HEK293 (cell line): ENCODE measurements at regions not wholly inside any gene's neighbourhood (a gene's known extent, or its start where the extent isn't known, plus 50 kb on each side); places are given as distances from the start of the nearest gene placed in this dataset.

Source experiments
- CTCF ChIA-PET: fragments of 350-600 bp; formaldehyde crosslinking; extraction: SDS; loops from one replicate; lab custom pipeline; 2021; ENCODE audit warnings: antibody characterized with exemption; lab: Yijun Ruan, JAX
- POLR2A ChIA-PET: fragments of 300-600 bp; formaldehyde crosslinking; extraction: SDS; loops from one replicate; lab custom pipeline; 2020; ENCODE audit warnings: antibody characterized with exemption, inconsistent platforms; lab: Yijun Ruan, JAX
- H3K27ac ChIP-seq: fragments of 200-500 bp; sonication (Bioruptor generic); 2 replicates; pipeline ENCODE4 v1.5.1; 2014; ENCODE audit warnings: low read depth, low read length, control low read depth, inconsistent platforms; ENCODE audit errors: extremely low read depth
- H3K36me3 ChIP-seq, 2 experiments: fragments of 200-500 bp in 1 of 2; sonication (Bioruptor generic) in 1 of 2; 1 replicate in 1 of 2; 2 replicates in 1 of 2; pipeline ENCODE4 v1.5.1; 2014 to 2017; ENCODE audit warnings: inconsistent platforms in 2 of 2, low read length in 2 of 2; ENCODE audit not compliant: control insufficient read depth in 2 of 2, insufficient read depth in 1 of 2
- H3K4me1 ChIP-seq: fragments of 200-500 bp; sonication (Bioruptor generic); 2 replicates; pipeline ENCODE4 v1.5.1; 2014; ENCODE audit warnings: mild to moderate bottlenecking, low read length, inconsistent platforms; ENCODE audit not compliant: control insufficient read depth, insufficient read depth
- H3K4me3 ChIP-seq: 2 replicates; pipeline ENCODE4 v1.5.1; 2011; ENCODE audit warnings: low read depth, mild to moderate bottlenecking, control low read depth, low read length, moderate library complexity
- H3K9me3 ChIP-seq: fragments of 200-500 bp; sonication (Bioruptor generic); 2 replicates; pipeline ENCODE4 v1.5.1; 2014; ENCODE audit warnings: low read depth, low read length, inconsistent platforms; ENCODE audit not compliant: control insufficient read depth, insufficient read depth
- BCL6B ChIP-seq: fragments of 450-650 bp; formaldehyde crosslinking; IDR thresholded peaks from 2 replicates; pipeline ENCODE4 v1.5.1; 2017; ENCODE audit warnings: missing biosample characterization, missing genetic modification characterization
- KLF9 ChIP-seq: fragments of 450-650 bp; formaldehyde crosslinking; IDR thresholded peaks from 2 replicates; pipeline ENCODE4 v1.5.1; 2016; ENCODE audit warnings: missing biosample characterization, missing genetic modification characterization, low read depth
- OVOL3 ChIP-seq: fragments of 450-650 bp; formaldehyde crosslinking; IDR thresholded peaks from 2 replicates; pipeline ENCODE4 v1.5.1; 2016; ENCODE audit warnings: missing biosample characterization, missing genetic modification characterization
- ZBTB44 ChIP-seq: fragments of 450-650 bp; IDR thresholded peaks from 2 replicates; pipeline ENCODE4 v1.5.1; 2018; ENCODE audit warnings: missing biosample characterization, mild to moderate bottlenecking, missing genetic modification characterization
- ZEB2 ChIP-seq: fragments of 450-650 bp; formaldehyde crosslinking; IDR thresholded peaks from 2 replicates; pipeline ENCODE4 v1.5.1; 2016; ENCODE audit warnings: missing biosample characterization, missing genetic modification characterization
- ZNF112 ChIP-seq: fragments of 450-650 bp; formaldehyde crosslinking; IDR thresholded peaks from 2 replicates; pipeline ENCODE4 v1.5.0; 2017; ENCODE audit warnings: missing biosample characterization, missing genetic modification characterization
- ZNF266 ChIP-seq: fragments of 450-650 bp; formaldehyde crosslinking; IDR thresholded peaks from 2 replicates; pipeline ENCODE4 v1.5.1; 2016; ENCODE audit warnings: missing biosample characterization, missing genetic modification characterization, low read depth
- ZNF324 ChIP-seq: fragments of 450-650 bp; formaldehyde crosslinking; IDR thresholded peaks from 2 replicates; pipeline ENCODE4 v1.5.1; 2016; ENCODE audit warnings: missing biosample characterization, missing genetic modification characterization
- ZNF350 ChIP-seq: fragments of 450-650 bp; formaldehyde crosslinking; IDR thresholded peaks from 2 replicates; pipeline ENCODE4 v1.5.0; 2017; ENCODE audit warnings: missing biosample characterization, mild to moderate bottlenecking, missing genetic modification characterization
- ZNF433 ChIP-seq: fragments of 450-650 bp; formaldehyde crosslinking; IDR thresholded peaks from 2 replicates; pipeline ENCODE4 v1.5.1; 2016; ENCODE audit warnings: missing biosample characterization, missing genetic modification characterization, low read depth
- ZNF514 ChIP-seq: fragments of 450-650 bp; formaldehyde crosslinking; IDR thresholded peaks from 2 replicates; pipeline ENCODE4 v1.5.1; 2016; ENCODE audit warnings: missing biosample characterization, missing genetic modification characterization
- ZNF585B ChIP-seq: fragments of 450-650 bp; formaldehyde crosslinking; IDR thresholded peaks from 2 replicates; pipeline ENCODE4 v1.5.1; 2016; ENCODE audit warnings: missing biosample characterization, missing genetic modification characterization
- ZNF621 ChIP-seq: fragments of 450-650 bp; formaldehyde crosslinking; IDR thresholded peaks from 2 replicates; pipeline ENCODE4 v1.5.1; 2017; ENCODE audit warnings: missing biosample characterization, missing genetic modification characterization
- ZNF704 ChIP-seq: fragments of 450-650 bp; formaldehyde crosslinking; IDR thresholded peaks from 2 replicates; pipeline ENCODE4 v1.5.1; 2016; ENCODE audit warnings: missing biosample characterization, missing genetic modification characterization
- ZNF76 ChIP-seq: fragments of 450-650 bp; formaldehyde crosslinking; IDR thresholded peaks from 2 replicates; pipeline ENCODE4; 2016; ENCODE audit warnings: low read depth, missing biosample characterization, missing genetic modification characterization, borderline replicate concordance
- ZXDB ChIP-seq: fragments of 450-650 bp; formaldehyde crosslinking; IDR thresholded peaks from 2 replicates; pipeline ENCODE4 v1.5.1; 2016; ENCODE audit warnings: missing biosample characterization, missing genetic modification characterization
- TF ChIP-seq, protein P1 (sequence below): fragments of 450-650 bp; formaldehyde crosslinking; IDR thresholded peaks from 2 replicates; pipeline ENCODE4 v1.5.1; 2016; ENCODE audit warnings: missing biosample characterization, missing genetic modification characterization
- TF ChIP-seq, protein P2 (sequence below): fragments of 450-650 bp; formaldehyde crosslinking; IDR thresholded peaks from 2 replicates; pipeline ENCODE4 v1.5.1; 2016; ENCODE audit warnings: missing biosample characterization, missing genetic modification characterization
- TF ChIP-seq, protein P3 (sequence below): fragments of 450-650 bp; formaldehyde crosslinking; IDR thresholded peaks from 2 replicates; pipeline ENCODE4 v1.5.1; 2016; ENCODE audit warnings: missing biosample characterization, missing genetic modification characterization
- TF ChIP-seq, protein P4 (sequence below): fragments of 450-650 bp; formaldehyde crosslinking; IDR thresholded peaks from 2 replicates; pipeline ENCODE4 v1.5.1; 2016; ENCODE audit warnings: missing biosample characterization, missing genetic modification characterization
- TF ChIP-seq, protein P5 (sequence below): fragments of 450-650 bp; formaldehyde crosslinking; IDR thresholded peaks from 2 replicates; pipeline ENCODE4 v1.5.0; 2017; ENCODE audit warnings: missing biosample characterization, missing genetic modification characterization, borderline replicate concordance

GRCh38 chr2:107094450-107094986 is 208.6 kb upstream of the ST6GAL2 start:
- CTCF ChIA-PET: no interaction called here
- no peak overlapping the region for H3K27ac ChIP-seq
- TF ChIP-seq ZBTB44: no peak
- no peak for TF ChIP-seq OVOL3 (tag by site-specific recombination)
- TF ChIP-seq, protein P1, sequence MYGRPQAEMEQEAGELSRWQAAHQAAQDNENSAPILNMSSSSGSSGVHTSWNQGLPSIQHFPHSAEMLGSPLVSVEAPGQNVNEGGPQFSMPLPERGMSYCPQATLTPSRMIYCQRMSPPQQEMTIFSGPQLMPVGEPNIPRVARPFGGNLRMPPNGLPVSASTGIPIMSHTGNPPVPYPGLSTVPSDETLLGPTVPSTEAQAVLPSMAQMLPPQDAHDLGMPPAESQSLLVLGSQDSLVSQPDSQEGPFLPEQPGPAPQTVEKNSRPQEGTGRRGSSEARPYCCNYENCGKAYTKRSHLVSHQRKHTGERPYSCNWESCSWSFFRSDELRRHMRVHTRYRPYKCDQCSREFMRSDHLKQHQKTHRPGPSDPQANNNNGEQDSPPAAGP (tag by site-specific recombination): no peak
- TF ChIP-seq ZEB2 (tag by site-specific recombination): no peak
- no peak for TF ChIP-seq ZNF266 (tag by site-specific recombination)
- no peak for TF ChIP-seq ZNF112 (tag by site-specific recombination)
- no peak for TF ChIP-seq ZNF514 (tag by site-specific recombination)
- TF ChIP-seq ZXDB: no peak
- TF ChIP-seq, all 188 proteins: peak for 0
- POLR2A ChIA-PET: no interaction called here
- no peaks in the 10 kb centered on the region for H3K4me1 ChIP-seq
- H3K4me3 ChIP-seq: no peak overlapping the region
- no peaks in the 10 kb centered on the region for H3K9me3 ChIP-seq
- H3K36me3 ChIP-seq: no peaks in the 10 kb centered on the region

DNA sequence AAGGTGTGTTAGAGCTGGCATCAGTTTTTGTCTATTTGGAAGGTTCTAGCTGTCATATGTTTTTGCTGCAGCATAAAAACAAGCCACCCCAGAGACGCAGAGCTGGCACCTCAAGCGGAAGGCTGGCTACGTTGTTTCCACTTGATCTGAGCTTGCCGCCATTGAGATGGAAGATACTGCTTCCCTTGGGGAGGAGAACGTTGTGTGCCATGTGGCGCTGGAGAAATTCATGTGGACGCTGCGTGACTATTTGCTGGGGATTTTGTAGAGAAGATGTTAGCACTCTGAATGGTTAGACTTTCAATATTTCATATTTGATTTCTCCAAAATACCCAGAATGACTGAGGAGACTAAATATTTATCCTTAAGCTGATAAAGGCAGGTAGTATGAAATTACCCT is 216.2 kb upstream of the ST6GAL2 start:
- no peak overlapping the region for H3K4me3 ChIP-seq
- H3K27ac ChIP-seq: no peak overlapping the region
- H3K9me3 ChIP-seq: no peaks in the 10 kb centered on the region
- ChIA-PET CTCF (no interaction called here), POLR2A (no interaction called here)
- no peaks in the 10 kb centered on the region for H3K36me3 ChIP-seq
- no peaks in the 10 kb centered on the region for H3K4me1 ChIP-seq
- TF ChIP-seq ZNF324 (no peak), ZNF704 (no peak), BCL6B (tag by site-specific recombination) (no peak), ZNF585B (tag by site-specific recombination) (no peak), ZNF433 (tag by site-specific recombination) (no peak), ZNF621 (tag by site-specific recombination) (no peak), ZNF76 (tag by site-specific recombination) (no peak), KLF9 (no peak), ZNF350 (tag by site-specific recombination) (no peak)
- TF ChIP-seq, protein P2, sequence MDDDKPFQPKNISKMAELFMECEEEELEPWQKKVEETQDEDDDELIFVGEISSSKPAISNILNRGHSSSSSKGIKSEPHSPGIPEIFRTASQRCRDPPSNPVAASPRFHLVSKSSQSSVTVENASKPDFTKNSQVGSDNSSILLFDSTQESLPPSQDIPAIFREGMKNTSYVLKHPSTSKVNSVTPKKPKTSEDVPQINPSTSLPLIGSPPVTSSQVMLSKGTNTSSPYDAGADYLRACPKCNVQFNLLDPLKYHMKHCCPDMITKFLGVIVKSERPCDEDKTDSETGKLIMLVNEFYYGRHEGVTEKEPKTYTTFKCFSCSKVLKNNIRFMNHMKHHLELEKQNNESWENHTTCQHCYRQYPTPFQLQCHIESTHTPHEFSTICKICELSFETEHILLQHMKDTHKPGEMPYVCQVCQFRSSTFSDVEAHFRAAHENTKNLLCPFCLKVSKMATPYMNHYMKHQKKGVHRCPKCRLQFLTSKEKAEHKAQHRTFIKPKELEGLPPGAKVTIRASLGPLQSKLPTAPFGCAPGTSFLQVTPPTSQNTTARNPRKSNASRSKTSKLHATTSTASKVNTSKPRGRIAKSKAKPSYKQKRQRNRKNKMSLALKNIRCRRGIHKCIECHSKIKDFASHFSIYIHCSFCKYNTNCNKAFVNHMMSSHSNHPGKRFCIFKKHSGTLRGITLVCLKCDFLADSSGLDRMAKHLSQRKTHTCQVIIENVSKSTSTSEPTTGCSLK (tag by site-specific recombination): no peak
- TF ChIP-seq, protein P3, sequence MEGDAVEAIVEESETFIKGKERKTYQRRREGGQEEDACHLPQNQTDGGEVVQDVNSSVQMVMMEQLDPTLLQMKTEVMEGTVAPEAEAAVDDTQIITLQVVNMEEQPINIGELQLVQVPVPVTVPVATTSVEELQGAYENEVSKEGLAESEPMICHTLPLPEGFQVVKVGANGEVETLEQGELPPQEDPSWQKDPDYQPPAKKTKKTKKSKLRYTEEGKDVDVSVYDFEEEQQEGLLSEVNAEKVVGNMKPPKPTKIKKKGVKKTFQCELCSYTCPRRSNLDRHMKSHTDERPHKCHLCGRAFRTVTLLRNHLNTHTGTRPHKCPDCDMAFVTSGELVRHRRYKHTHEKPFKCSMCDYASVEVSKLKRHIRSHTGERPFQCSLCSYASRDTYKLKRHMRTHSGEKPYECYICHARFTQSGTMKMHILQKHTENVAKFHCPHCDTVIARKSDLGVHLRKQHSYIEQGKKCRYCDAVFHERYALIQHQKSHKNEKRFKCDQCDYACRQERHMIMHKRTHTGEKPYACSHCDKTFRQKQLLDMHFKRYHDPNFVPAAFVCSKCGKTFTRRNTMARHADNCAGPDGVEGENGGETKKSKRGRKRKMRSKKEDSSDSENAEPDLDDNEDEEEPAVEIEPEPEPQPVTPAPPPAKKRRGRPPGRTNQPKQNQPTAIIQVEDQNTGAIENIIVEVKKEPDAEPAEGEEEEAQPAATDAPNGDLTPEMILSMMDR (tag by site-specific recombination): no peak
- TF ChIP-seq, protein P4, sequence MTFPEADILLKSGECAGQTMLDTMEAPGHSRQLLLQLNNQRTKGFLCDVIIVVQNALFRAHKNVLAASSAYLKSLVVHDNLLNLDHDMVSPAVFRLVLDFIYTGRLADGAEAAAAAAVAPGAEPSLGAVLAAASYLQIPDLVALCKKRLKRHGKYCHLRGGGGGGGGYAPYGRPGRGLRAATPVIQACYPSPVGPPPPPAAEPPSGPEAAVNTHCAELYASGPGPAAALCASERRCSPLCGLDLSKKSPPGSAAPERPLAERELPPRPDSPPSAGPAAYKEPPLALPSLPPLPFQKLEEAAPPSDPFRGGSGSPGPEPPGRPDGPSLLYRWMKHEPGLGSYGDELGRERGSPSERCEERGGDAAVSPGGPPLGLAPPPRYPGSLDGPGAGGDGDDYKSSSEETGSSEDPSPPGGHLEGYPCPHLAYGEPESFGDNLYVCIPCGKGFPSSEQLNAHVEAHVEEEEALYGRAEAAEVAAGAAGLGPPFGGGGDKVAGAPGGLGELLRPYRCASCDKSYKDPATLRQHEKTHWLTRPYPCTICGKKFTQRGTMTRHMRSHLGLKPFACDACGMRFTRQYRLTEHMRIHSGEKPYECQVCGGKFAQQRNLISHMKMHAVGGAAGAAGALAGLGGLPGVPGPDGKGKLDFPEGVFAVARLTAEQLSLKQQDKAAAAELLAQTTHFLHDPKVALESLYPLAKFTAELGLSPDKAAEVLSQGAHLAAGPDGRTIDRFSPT (tag by site-specific recombination): no peak
- TF ChIP-seq, protein P5, sequence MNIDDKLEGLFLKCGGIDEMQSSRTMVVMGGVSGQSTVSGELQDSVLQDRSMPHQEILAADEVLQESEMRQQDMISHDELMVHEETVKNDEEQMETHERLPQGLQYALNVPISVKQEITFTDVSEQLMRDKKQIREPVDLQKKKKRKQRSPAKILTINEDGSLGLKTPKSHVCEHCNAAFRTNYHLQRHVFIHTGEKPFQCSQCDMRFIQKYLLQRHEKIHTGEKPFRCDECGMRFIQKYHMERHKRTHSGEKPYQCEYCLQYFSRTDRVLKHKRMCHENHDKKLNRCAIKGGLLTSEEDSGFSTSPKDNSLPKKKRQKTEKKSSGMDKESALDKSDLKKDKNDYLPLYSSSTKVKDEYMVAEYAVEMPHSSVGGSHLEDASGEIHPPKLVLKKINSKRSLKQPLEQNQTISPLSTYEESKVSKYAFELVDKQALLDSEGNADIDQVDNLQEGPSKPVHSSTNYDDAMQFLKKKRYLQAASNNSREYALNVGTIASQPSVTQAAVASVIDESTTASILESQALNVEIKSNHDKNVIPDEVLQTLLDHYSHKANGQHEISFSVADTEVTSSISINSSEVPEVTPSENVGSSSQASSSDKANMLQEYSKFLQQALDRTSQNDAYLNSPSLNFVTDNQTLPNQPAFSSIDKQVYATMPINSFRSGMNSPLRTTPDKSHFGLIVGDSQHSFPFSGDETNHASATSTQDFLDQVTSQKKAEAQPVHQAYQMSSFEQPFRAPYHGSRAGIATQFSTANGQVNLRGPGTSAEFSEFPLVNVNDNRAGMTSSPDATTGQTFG (tag by site-specific recombination): no peak
